ENCODE measurements at regions not wholly inside any gene's neighbourhood (a gene's known extent, or its start where the extent isn't known, plus 50 kb on each side); places are given as distances from the start of the nearest gene placed in this dataset.

- no peak for DNase-seq
Observed at GRCh38 chr10:8502573-8502972, 448.1 kb downstream of the GATA3 start.

- no peak for DNase-seq
Observed at GRCh38 chr10:8504499-8504898, 450.0 kb downstream of the GATA3 start.

GRCh38 chr10:8507156-8507555 lies 452.7 kb downstream of the GATA3 start:
- no peak for DNase-seq

GRCh38 chr10:8508882-8509281 lies 454.4 kb downstream of the GATA3 start:
- no peak for DNase-seq

- no peak for DNase-seq
Observed at GRCh38 chr10:8510471-8510870, 456.0 kb downstream of the GATA3 start.

GRCh38 chr10:8511026-8511425 lies 456.5 kb downstream of the GATA3 start:
- no peak for DNase-seq

- DNase-seq = no peak
Observed at GRCh38 chr10:8513155-8514147, 459.0 kb downstream of the GATA3 start.

- DNase-seq = no peak
Observed at GRCh38 chr10:8520382-8520781, 465.9 kb downstream of the GATA3 start.

GRCh38 chr10:8527773-8528172 lies 473.3 kb downstream of the GATA3 start:
- DNase-seq = no peak

GRCh38 chr10:8531116-8531515 lies 476.6 kb downstream of the GATA3 start:
- no peak for DNase-seq

- DNase-seq = no peak
Observed at GRCh38 chr10:8532647-8533046, 478.2 kb downstream of the GATA3 start.

GRCh38 chr10:8533462-8533861 lies 479.0 kb downstream of the GATA3 start:
- DNase-seq = no peak

GRCh38 chr10:8534096-8534495 lies 479.6 kb downstream of the GATA3 start:
- no peak for DNase-seq

- no peak for DNase-seq
Observed at GRCh38 chr10:8534891-8535290, 480.4 kb downstream of the GATA3 start.

- DNase-seq = no peak
Observed at GRCh38 chr10:8539056-8539455, 484.6 kb downstream of the GATA3 start.

- DNase-seq = no peak
Observed at GRCh38 chr10:8543361-8544056, 489.0 kb downstream of the GATA3 start.

GRCh38 chr10:8544057-8544380 lies 489.5 kb downstream of the GATA3 start:
- DNase-seq = no peak

GRCh38 chr10:8544500-8544899 lies 490.0 kb downstream of the GATA3 start:
- DNase-seq = no peak

GRCh38 chr10:8554574-8554973 lies 500.1 kb downstream of the GATA3 start:
- no peak for DNase-seq

- DNase-seq = no peak
Observed at GRCh38 chr10:8556321-8556720, 501.8 kb downstream of the GATA3 start.

GRCh38 chr10:8563478-8563877 lies 509.0 kb downstream of the GATA3 start:
- DNase-seq = no peak

GRCh38 chr10:8566737-8567136 lies 512.2 kb downstream of the GATA3 start:
- no peak for DNase-seq

- no peak for DNase-seq
Observed at GRCh38 chr10:8568401-8568800, 513.9 kb downstream of the GATA3 start.

GRCh38 chr10:8575620-8576019 lies 521.1 kb downstream of the GATA3 start:
- DNase-seq = no peak
